DND-41 (cell line): ENCODE measurements at regions not wholly inside any gene's neighbourhood (a gene's known extent, or its start where the extent isn't known, plus 50 kb on each side); places are given as distances from the start of the nearest gene placed in this dataset.
A peak's percentile ranks its signal among the peaks of the same experiment; 100 is the strongest.

Experiments used
- ATAC-seq: fragments of 200-7000 bp; cut with Tn5 transposase; 3 replicates; pipeline ENCODE4 v1.9.1; 2021; ENCODE audit warnings: low read depth; ENCODE audit not compliant: insufficient read depth
- DNase-seq: peaks from one replicate; pipeline ENCODE4 v3.0.0-alpha.2; 2020
- H2AFZ ChIP-seq: 2 replicates; pipeline ENCODE4 v1.6.0; 2012; ENCODE audit warnings: low read depth, low read length
- H3K27ac ChIP-seq: 2 replicates; pipeline ENCODE4 v1.5.1; 2012; ENCODE audit warnings: low read length, inconsistent platforms
- H3K27me3 ChIP-seq: fragments of 200-600 bp; sonication (generic); 2 replicates; pipeline ENCODE4 v1.6.0; 2012; ENCODE audit warnings: low read length, mild to moderate bottlenecking, inconsistent platforms; ENCODE audit not compliant: insufficient read depth, poor library complexity
- H3K36me3 ChIP-seq: 2 replicates; pipeline ENCODE4 v1.5.1; 2012; ENCODE audit warnings: low read length, inconsistent platforms; ENCODE audit not compliant: insufficient read depth
- H3K4me1 ChIP-seq: 2 replicates; pipeline ENCODE4 v1.5.1; 2012; ENCODE audit warnings: mild to moderate bottlenecking, low read length; ENCODE audit not compliant: insufficient read depth
- H3K4me2 ChIP-seq: 2 replicates; pipeline ENCODE4 v1.6.0; 2012; ENCODE audit warnings: mild to moderate bottlenecking, moderate library complexity, low read length, inconsistent platforms; ENCODE audit not compliant: insufficient read depth
- H3K4me3 ChIP-seq, 2 experiments: fragments of 200-600 bp in 1 of 2; shearing (Covaris generic) in 1 of 2; 2 replicates each; pipeline ENCODE4 v1.5.1; 2012 to 2016; ENCODE audit warnings: inconsistent platforms in 2 of 2, low read length in 2 of 2, mild to moderate bottlenecking in 2 of 2, low read depth in 1 of 2, moderate library complexity in 1 of 2
- H3K79me2 ChIP-seq: 2 replicates; pipeline ENCODE4 v1.6.0; 2012; ENCODE audit warnings: low read length, inconsistent platforms; ENCODE audit not compliant: insufficient read depth
- H3K9ac ChIP-seq: 2 replicates; pipeline ENCODE4 v1.6.0; 2012; ENCODE audit warnings: low read depth, mild to moderate bottlenecking, inconsistent platforms, low read length, moderate library complexity
- H3K9me3 ChIP-seq: 2 replicates; pipeline ENCODE4 v1.5.1; 2012; ENCODE audit warnings: low read length, moderate library complexity, mild to moderate bottlenecking, inconsistent platforms; ENCODE audit not compliant: insufficient read depth, severe bottlenecking
- H4K20me1 ChIP-seq: 2 replicates; pipeline ENCODE4 v1.6.0; 2012; ENCODE audit warnings: low read length; ENCODE audit not compliant: insufficient read depth
- EZH2 ChIP-seq: IDR thresholded peaks from 3 replicates; pipeline ENCODE4 v1.6.1; 2012; ENCODE audit warnings: borderline replicate concordance, low read depth, mild to moderate bottlenecking, moderate library complexity, low read length, inconsistent platforms; ENCODE audit not compliant: severe bottlenecking
- TF ChIP-seq, protein P1 (sequence below): IDR thresholded peaks from 2 replicates; pipeline ENCODE4 v1.5.1; 2012; ENCODE audit warnings: borderline replicate concordance, low read length, moderate library complexity, mild to moderate bottlenecking; ENCODE audit not compliant: poor library complexity, severe bottlenecking; ENCODE audit errors: extremely low read depth

DNA sequence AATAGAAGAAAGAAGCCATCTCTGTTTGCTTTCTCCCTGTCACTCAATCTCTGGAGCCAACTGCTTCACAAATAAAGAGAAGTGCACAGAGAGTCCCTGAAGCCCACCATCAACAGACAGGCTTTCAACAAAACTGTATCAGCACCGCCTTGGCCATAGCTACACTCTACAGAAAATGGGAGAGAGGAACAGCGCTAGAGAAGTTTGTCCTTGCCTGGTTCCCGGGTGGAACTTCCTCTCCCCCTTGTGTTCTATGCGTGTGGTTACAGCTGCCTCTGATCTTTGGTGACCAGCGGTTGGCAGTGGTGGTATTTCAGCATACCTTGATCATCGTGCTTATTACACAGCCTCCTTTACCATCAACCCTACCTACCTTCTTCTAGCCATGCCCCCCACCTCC is 91.4 kb upstream of the CCL2 start:
- Histone ChIP-seq H3K27me3 (peaks cover 5% of the 10 kb centered on the region), H2AFZ (no peak overlapping the region), H3K4me3 (no peak overlapping the region), H3K4me1 (no peaks in the 10 kb centered on the region), H3K36me3 (no peaks in the 10 kb centered on the region), H3K9ac (no peak overlapping the region), H4K20me1 (no peaks in the 10 kb centered on the region), H3K27ac (no peak overlapping the region), H3K4me2 (no peak overlapping the region), H3K9me3 (no peaks in the 10 kb centered on the region), H3K79me2 (no peaks in the 10 kb centered on the region)
- ATAC-seq (peak; percentile 66; the same call in 1 of the 3 replicates), DNase-seq (peak; percentile 19)
- TF ChIP-seq, protein P1, sequence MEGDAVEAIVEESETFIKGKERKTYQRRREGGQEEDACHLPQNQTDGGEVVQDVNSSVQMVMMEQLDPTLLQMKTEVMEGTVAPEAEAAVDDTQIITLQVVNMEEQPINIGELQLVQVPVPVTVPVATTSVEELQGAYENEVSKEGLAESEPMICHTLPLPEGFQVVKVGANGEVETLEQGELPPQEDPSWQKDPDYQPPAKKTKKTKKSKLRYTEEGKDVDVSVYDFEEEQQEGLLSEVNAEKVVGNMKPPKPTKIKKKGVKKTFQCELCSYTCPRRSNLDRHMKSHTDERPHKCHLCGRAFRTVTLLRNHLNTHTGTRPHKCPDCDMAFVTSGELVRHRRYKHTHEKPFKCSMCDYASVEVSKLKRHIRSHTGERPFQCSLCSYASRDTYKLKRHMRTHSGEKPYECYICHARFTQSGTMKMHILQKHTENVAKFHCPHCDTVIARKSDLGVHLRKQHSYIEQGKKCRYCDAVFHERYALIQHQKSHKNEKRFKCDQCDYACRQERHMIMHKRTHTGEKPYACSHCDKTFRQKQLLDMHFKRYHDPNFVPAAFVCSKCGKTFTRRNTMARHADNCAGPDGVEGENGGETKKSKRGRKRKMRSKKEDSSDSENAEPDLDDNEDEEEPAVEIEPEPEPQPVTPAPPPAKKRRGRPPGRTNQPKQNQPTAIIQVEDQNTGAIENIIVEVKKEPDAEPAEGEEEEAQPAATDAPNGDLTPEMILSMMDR = peak; percentile 65
- TF ChIP-seq EZH2 = no peak

DNA sequence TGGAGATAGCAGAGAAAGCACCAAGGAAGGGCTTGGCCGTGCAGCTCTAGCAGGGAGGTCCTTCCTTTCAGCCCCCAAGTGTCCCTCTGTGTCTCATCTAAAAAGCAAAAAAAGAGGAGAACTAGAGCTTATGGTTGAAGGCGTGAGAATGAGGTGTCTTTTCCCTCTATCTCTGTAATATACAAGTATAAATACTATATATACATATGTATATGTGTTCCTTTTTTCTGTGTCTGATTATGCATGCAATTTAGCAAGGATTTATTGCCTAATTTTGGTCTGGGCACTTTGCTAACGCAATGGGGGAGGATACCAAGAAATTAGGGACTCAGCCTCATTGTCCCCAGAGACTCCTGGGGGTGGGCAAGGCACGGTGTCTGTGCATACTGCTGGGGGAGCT is 90.2 kb upstream of the CCL2 start:
- TF ChIP-seq, protein P1 = no peak
- TF ChIP-seq EZH2 = no peak
- H3K36me3 ChIP-seq = no peaks in the 10 kb centered on the region
- no peak overlapping the region for H3K9ac ChIP-seq
- no peaks in the 10 kb centered on the region for H3K9me3 ChIP-seq
- no peaks in the 10 kb centered on the region for H3K79me2 ChIP-seq
- H3K27ac ChIP-seq = no peak overlapping the region
- DNase-seq (no peak), ATAC-seq (no peak)
- no peaks in the 10 kb centered on the region for H3K4me1 ChIP-seq
- no peak overlapping the region for H3K4me3 ChIP-seq
- H3K27me3 ChIP-seq = peaks cover 5% of the 10 kb centered on the region
- no peaks in the 10 kb centered on the region for H4K20me1 ChIP-seq
- no peak overlapping the region for H2AFZ ChIP-seq
- no peak overlapping the region for H3K4me2 ChIP-seq

- Histone ChIP-seq H4K20me1 (no peaks in the 10 kb centered on the region), H3K4me3 (no peak overlapping the region), H3K36me3 (no peaks in the 10 kb centered on the region), H3K79me2 (no peaks in the 10 kb centered on the region), H3K9me3 (no peaks in the 10 kb centered on the region), H3K4me2 (no peak overlapping the region), H3K27me3 (peaks cover 5% of the 10 kb centered on the region), H3K27ac (no peak overlapping the region), H3K4me1 (peaks cover 1% of the 10 kb centered on the region), H2AFZ (no peak overlapping the region), H3K9ac (no peak overlapping the region)
- no peak for ATAC-seq
- DNase-seq = no peak
- no peak for TF ChIP-seq EZH2
- TF ChIP-seq, protein P1 = no peak
These were observed 88.7 kb upstream of the CCL2 start for GRCh38 chr17:34166352-34166751.

DNA sequence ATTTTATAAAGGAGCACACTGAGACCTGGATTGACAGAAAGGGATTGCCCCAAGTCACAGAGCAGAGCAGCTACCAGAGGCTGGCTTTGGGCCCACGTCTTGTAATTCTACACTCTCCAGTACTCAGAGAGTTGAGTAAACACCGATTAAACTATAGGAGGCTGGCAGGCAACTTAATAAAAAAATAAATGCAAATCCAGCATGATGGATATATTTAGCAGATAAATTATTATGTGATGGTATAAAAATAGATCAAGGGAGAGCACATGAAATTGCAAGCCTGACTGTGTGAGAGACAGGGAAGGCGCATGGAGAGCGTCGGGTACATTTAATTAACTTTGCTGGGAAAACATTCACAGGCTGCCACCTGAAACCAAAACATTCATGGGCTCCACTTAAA is 87.7 kb upstream of the CCL2 start:
- TF ChIP-seq, protein P1 = no peak
- TF ChIP-seq EZH2 = no peak
- DNase-seq = no peak

More for the DNA sequence above, 87.7 kb upstream of the CCL2 start:
- no peak for ATAC-seq
- H3K4me3 ChIP-seq = no peak overlapping the region
- peaks cover 5% of the 10 kb centered on the region for H3K27me3 ChIP-seq
- H3K4me1 ChIP-seq = peaks cover 11% of the 10 kb centered on the region
- H3K27ac ChIP-seq = no peak overlapping the region
- no peaks in the 10 kb centered on the region for H4K20me1 ChIP-seq
- H2AFZ ChIP-seq = no peak overlapping the region
- no peaks in the 10 kb centered on the region for H3K9me3 ChIP-seq
- H3K9ac ChIP-seq = no peak overlapping the region
- H3K79me2 ChIP-seq = no peaks in the 10 kb centered on the region
- no peaks in the 10 kb centered on the region for H3K36me3 ChIP-seq
- H3K4me2 ChIP-seq = no peak overlapping the region
